H9 (cell line): ENCODE measurements at regions not wholly inside any gene's neighbourhood (a gene's known extent, or its start where the extent isn't known, plus 50 kb on each side); places are given as distances from the start of the nearest gene placed in this dataset.

Experiments
- DNase-seq: peaks from one replicate; pipeline ENCODE4 v3.0.0-alpha.2; 2017
- H2AFZ ChIP-seq: one replicate; pipeline ENCODE4 v1.6.1; 2013; ENCODE audit warnings: mild to moderate bottlenecking, low read length, control low read depth, moderate library complexity
- H2AK5ac ChIP-seq: 2 replicates; pipeline ENCODE4 v1.6.1; 2013; ENCODE audit warnings: low read length, control low read depth, mixed read lengths; ENCODE audit not compliant: insufficient read length
- H2BK120ac ChIP-seq: one replicate; pipeline ENCODE4 v1.6.1; 2013; ENCODE audit warnings: low read depth, mild to moderate bottlenecking, low read length, control low read depth, inconsistent platforms; ENCODE audit not compliant: poor library complexity, severe bottlenecking
- H2BK12ac ChIP-seq: 2 replicates; pipeline ENCODE4 v1.6.1; 2013; ENCODE audit warnings: low read length, control low read depth, mixed read lengths, low read depth; ENCODE audit not compliant: insufficient read length
- H2BK15ac ChIP-seq: 2 replicates; pipeline ENCODE4 v1.6.1; 2013; ENCODE audit warnings: low read depth, low read length, control low read depth
- H2BK20ac ChIP-seq: one replicate; pipeline ENCODE4 v1.6.1; 2013; ENCODE audit warnings: low read depth, mild to moderate bottlenecking, low read length, control low read depth, inconsistent platforms; ENCODE audit not compliant: poor library complexity, severe bottlenecking
- H2BK5ac ChIP-seq: 2 replicates; pipeline ENCODE4 v1.6.1; 2013; ENCODE audit warnings: low read length, control low read depth, mixed read lengths; ENCODE audit not compliant: insufficient read length
- H3K14ac ChIP-seq: 2 replicates; pipeline ENCODE4 v1.6.1; 2013; ENCODE audit warnings: low read length, control low read depth; ENCODE audit not compliant: insufficient read depth
- H3K18ac ChIP-seq: 2 replicates; pipeline ENCODE4 v1.6.1; 2013; ENCODE audit warnings: low read depth, mild to moderate bottlenecking, mixed read lengths, low read length, control low read depth; ENCODE audit not compliant: insufficient read length
- H3K23ac ChIP-seq: 2 replicates; pipeline ENCODE4 v1.6.1; 2013; ENCODE audit warnings: low read length, control low read depth, mixed read lengths, low read depth; ENCODE audit not compliant: insufficient read length
- H3K23me2 ChIP-seq: 2 replicates; pipeline ENCODE4 v1.6.1; 2013; ENCODE audit warnings: low read depth, mild to moderate bottlenecking, mixed read lengths, low read length, control low read depth; ENCODE audit not compliant: insufficient read length, poor library complexity, severe bottlenecking
- H3K27ac ChIP-seq: 2 replicates; pipeline ENCODE4 v1.5.1; 2013; ENCODE audit warnings: low read length, control low read depth, mixed read lengths, low read depth; ENCODE audit not compliant: insufficient read length
- H3K27me3 ChIP-seq: 2 replicates; pipeline ENCODE4 v1.6.1; 2013; ENCODE audit warnings: low read length, control low read depth, inconsistent platforms; ENCODE audit not compliant: insufficient read depth
- H3K4ac ChIP-seq: 2 replicates; pipeline ENCODE4 v1.6.1; 2013; ENCODE audit warnings: low read depth, mild to moderate bottlenecking, control low read depth, inconsistent platforms, low read length, moderate library complexity
- H3K4me1 ChIP-seq: 2 replicates; pipeline ENCODE4 v1.6.1; 2013; ENCODE audit warnings: low read length, control low read depth, inconsistent platforms; ENCODE audit not compliant: insufficient read depth
- H3K4me2 ChIP-seq: 2 replicates; pipeline ENCODE4 v1.6.1; 2013; ENCODE audit warnings: low read length, control low read depth, mixed read lengths; ENCODE audit not compliant: insufficient read length, insufficient read depth
- H3K56ac ChIP-seq: 2 replicates; pipeline ENCODE4 v1.6.1; 2013; ENCODE audit warnings: low read depth, mild to moderate bottlenecking, mixed read lengths, low read length, control low read depth; ENCODE audit not compliant: insufficient read length
- H3K79me1 ChIP-seq: 2 replicates; pipeline ENCODE4 v1.6.1; 2013; ENCODE audit warnings: low read depth, mild to moderate bottlenecking, moderate library complexity, low read length, control low read depth, inconsistent platforms; ENCODE audit not compliant: insufficient read depth, poor library complexity, severe bottlenecking
- H3K79me2 ChIP-seq: 2 replicates; pipeline ENCODE4 v1.6.1; 2013; ENCODE audit warnings: low read length, control low read depth, inconsistent platforms; ENCODE audit not compliant: insufficient read depth
- H3K9ac ChIP-seq: 2 replicates; pipeline ENCODE4 v1.6.1; 2013; ENCODE audit warnings: low read length, control low read depth, mixed read lengths; ENCODE audit not compliant: insufficient read length; ENCODE audit errors: extremely low read depth
- H3K9me3 ChIP-seq: one replicate; pipeline ENCODE4 v1.6.1; 2013; ENCODE audit warnings: low read depth, low read length, inconsistent platforms; ENCODE audit not compliant: control insufficient read depth
- H3T11ph ChIP-seq: one replicate; pipeline ENCODE4 v1.6.1; 2013; ENCODE audit warnings: mild to moderate bottlenecking, low read length, control low read depth, inconsistent platforms
- H4K20me1 ChIP-seq: one replicate; pipeline ENCODE4 v1.6.1; 2013; ENCODE audit not compliant: control insufficient read depth, insufficient read length, insufficient read depth
- H4K5ac ChIP-seq: 2 replicates; pipeline ENCODE4 v1.6.1; 2013; ENCODE audit warnings: low read depth, mild to moderate bottlenecking, mixed read lengths, low read length, control low read depth; ENCODE audit not compliant: insufficient read length
- H4K8ac ChIP-seq: replicated peaks from 2 replicates; pipeline ENCODE4 v1.6.1; 2013; ENCODE audit warnings: low read length, control low read depth, mixed read lengths, low read depth; ENCODE audit not compliant: insufficient read length
- H4K91ac ChIP-seq: 2 replicates; pipeline ENCODE4 v1.6.1; 2013; ENCODE audit warnings: low read depth, mild to moderate bottlenecking, moderate library complexity, mixed read lengths, low read length, control low read depth; ENCODE audit not compliant: insufficient read length
- H3K27ac Mint-ChIP-seq, 3 experiments: 2 replicates in 2 of 3; 3 replicates in 1 of 3; pipeline ENCODE4 v1.8.0; 2020 to 2021; ENCODE audit warnings: mixed read lengths in 3 of 3, mild to moderate bottlenecking in 1 of 3, moderate library complexity in 1 of 3
- H3K27me3 Mint-ChIP-seq: 2 replicates; pipeline ENCODE4 v1.8.0; 2021; ENCODE audit warnings: low read depth, mild to moderate bottlenecking, moderate library complexity, mixed read lengths
- H3K36me3 Mint-ChIP-seq, 3 experiments: 2 replicates in 2 of 3; 3 replicates in 1 of 3; pipeline ENCODE4 v1.8.0; 2020 to 2021; ENCODE audit warnings: low read depth in 3 of 3, mixed read lengths in 3 of 3; ENCODE audit not compliant: insufficient read depth in 1 of 3
- H3K4me1 Mint-ChIP-seq, 2 experiments: 2 replicates each; pipeline ENCODE4 v1.8.0; 2020; ENCODE audit warnings: mixed read lengths in 2 of 2
- H3K4me3 Mint-ChIP-seq, 2 experiments: 2 replicates in 1 of 2; 3 replicates in 1 of 2; pipeline ENCODE4 v1.8.0; 2020 to 2021; ENCODE audit warnings: mild to moderate bottlenecking in 2 of 2, mixed read lengths in 2 of 2, moderate library complexity in 1 of 2
- H3K9me3 Mint-ChIP-seq, 2 experiments: 2 replicates in 1 of 2; 3 replicates in 1 of 2; pipeline ENCODE4 v1.8.0; 2020; ENCODE audit warnings: mild to moderate bottlenecking in 2 of 2, mixed read lengths in 2 of 2, moderate library complexity in 1 of 2
- CTCF ChIP-seq: fragments of 200-600 bp; sonication (generic); conservative IDR thresholded peaks from 3 replicates; pipeline ENCODE4 v1.8.0; 2021; ENCODE audit warnings: antibody characterized with exemption, mild to moderate bottlenecking
- WGBS: extraction: QIAGEN DNeasy Blood & Tissue Kit; methylation state at CpG from one replicate; pipeline ENCODE4 v1.1.7; 2013; ENCODE audit warnings: missing lambda C conversion rate, low lambda C conversion rate, mixed read lengths; ENCODE audit not compliant: insufficient read length; ENCODE audit errors: extremely low coverage; 5-methylcytosine and 5-hydroxymethylcytosine counted together

GRCh38 chr10:78165617-78166016 lies 132.0 kb downstream of the RPS24 start:
- Histone ChIP-seq H4K8ac (no peak overlapping the region), H3T11ph (no peak overlapping the region)
- no CpG with 5 or more reads among the region's 3 CpGs for WGBS

More at GRCh38 chr10:78165617-78166016, 132.0 kb downstream of the RPS24 start:
- Mint-ChIP-seq H3K9me3 (no peaks in the 10 kb centered on the region; a peak in 3 of 5 replicates), H3K27ac (no peak overlapping the region), H3K4me1 (peaks cover under 1 to 28% of the 10 kb centered on the region in 2 experiments), H3K4me3 (no peak overlapping the region), H3K27me3 (peaks cover 4% of the 10 kb centered on the region; the same call in 1 of the 2 replicates), H3K36me3 (no peaks in the 10 kb centered on the region)
- Histone ChIP-seq H2BK5ac (no peak overlapping the region), H3K79me1 (no peaks in the 10 kb centered on the region), H3K27ac (no peak overlapping the region), H3K18ac (no peak overlapping the region), H2BK20ac (no peak overlapping the region), H2AK5ac (no peak overlapping the region), H3K9me3 (no peaks in the 10 kb centered on the region), H3K27me3 (no peaks in the 10 kb centered on the region), H3K79me2 (no peaks in the 10 kb centered on the region), H3K56ac (no peak overlapping the region), H4K5ac (no peak overlapping the region), H2BK12ac (no peak overlapping the region), H3K23ac (no peak overlapping the region), H3K9ac (no peak overlapping the region), H4K20me1 (no peaks in the 10 kb centered on the region), H3K4me1 (no peaks in the 10 kb centered on the region), H3K23me2 (no peaks in the 10 kb centered on the region), H2AFZ (no peak overlapping the region), H4K91ac (no peak overlapping the region), H3K4me2 (no peak overlapping the region), H3K4ac (no peak overlapping the region), H2BK120ac (no peak overlapping the region), H2BK15ac (no peak overlapping the region), H3K14ac (no peak overlapping the region)
- peak; percentile 63 for TF ChIP-seq CTCF
- peak; percentile 48 for DNase-seq
